ENCODE measurements at regions not wholly inside any gene's neighbourhood (a gene's known extent, or its start where the extent isn't known, plus 50 kb on each side); places are given as distances from the start of the nearest gene placed in this dataset.
"Not testable (repeated sequence)": the region's sequence is repeated elsewhere in the genome, so short reads cannot be mapped to it uniquely, and the experiment has no call there.

- H3K4me3 ChIP-seq (ENCODE audit: low read depth, low read length) = no peak overlapping the region
- TF ChIP-seq CTCF (IDR thresholded peaks at IDR 0.05; ENCODE audit: low read depth, low read length) = no peak
These were observed 75.2 kb downstream of the SOWAHC start for GRCh38 chr2:109689182-109689930.

- no peak for TF ChIP-seq CTCF (IDR thresholded peaks at IDR 0.05; ENCODE audit: low read depth, low read length)
- H3K4me3 ChIP-seq (ENCODE audit: low read depth, low read length) = no peak overlapping the region
These were observed 75.8 kb downstream of the SOWAHC start for GRCh38 chr2:109689973-109690372.

DNA sequence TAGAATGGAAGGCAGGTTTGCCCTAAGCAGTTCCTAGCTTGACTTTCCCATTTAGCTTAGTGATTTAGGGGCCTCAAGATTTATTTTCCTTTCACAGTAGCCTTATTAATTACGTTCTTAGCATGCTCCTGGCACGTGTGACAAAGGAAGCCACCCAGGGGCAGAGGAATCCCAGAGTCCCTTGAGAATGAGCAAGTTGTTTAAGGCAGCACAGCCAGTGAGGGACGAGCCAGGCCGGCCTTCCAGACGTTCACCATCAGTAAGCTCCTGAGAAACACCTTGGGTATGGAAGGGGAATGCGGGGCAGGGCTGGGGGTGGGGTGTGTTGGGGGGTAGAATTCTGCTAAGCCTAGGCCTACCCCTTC is 76.3 kb downstream of the SOWAHC start:
- no peak overlapping the region for H3K4me3 ChIP-seq (ENCODE audit: low read depth, low read length)
- TF ChIP-seq CTCF (IDR thresholded peaks at IDR 0.05; ENCODE audit: low read depth, low read length) = no peak

DNA sequence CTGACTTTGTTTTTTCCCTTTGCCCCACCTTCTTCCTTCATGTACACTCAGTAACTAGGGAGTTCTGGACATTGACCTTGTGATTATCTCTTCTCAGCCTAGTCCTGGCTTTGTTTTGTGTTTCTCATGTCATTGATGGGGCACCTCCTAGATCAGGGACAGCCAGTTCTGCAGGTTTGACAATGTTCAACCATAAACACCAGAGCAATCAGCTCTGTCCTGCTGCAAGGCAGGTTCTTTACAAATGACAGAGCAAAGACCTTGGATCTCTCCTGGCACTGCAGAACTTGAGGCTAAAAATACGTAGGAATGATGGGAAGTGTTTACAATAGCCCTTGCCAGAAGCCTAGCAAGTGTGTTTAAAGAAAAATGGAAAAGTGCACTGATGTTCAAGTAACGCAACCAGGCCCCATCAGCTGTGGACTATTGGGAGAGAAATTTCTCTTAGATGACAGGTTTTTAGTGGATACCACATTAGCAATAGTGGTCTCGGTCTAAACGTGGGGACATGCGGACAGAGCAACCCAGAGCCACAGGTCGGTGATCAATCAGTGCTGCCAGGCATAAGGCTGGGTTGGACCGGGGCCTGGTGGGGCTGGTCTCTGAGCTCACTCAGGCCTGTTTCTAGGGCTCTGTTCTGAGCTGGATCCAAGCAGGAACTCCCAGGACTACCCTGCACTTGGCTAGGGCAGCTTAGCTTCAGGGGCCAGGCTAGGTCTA is 76.8 kb downstream of the SOWAHC start:
- no peak for TF ChIP-seq CTCF (IDR thresholded peaks at IDR 0.05; ENCODE audit: low read depth, low read length)
- H3K4me3 ChIP-seq (ENCODE audit: low read depth, low read length) = no peak overlapping the region

DNA sequence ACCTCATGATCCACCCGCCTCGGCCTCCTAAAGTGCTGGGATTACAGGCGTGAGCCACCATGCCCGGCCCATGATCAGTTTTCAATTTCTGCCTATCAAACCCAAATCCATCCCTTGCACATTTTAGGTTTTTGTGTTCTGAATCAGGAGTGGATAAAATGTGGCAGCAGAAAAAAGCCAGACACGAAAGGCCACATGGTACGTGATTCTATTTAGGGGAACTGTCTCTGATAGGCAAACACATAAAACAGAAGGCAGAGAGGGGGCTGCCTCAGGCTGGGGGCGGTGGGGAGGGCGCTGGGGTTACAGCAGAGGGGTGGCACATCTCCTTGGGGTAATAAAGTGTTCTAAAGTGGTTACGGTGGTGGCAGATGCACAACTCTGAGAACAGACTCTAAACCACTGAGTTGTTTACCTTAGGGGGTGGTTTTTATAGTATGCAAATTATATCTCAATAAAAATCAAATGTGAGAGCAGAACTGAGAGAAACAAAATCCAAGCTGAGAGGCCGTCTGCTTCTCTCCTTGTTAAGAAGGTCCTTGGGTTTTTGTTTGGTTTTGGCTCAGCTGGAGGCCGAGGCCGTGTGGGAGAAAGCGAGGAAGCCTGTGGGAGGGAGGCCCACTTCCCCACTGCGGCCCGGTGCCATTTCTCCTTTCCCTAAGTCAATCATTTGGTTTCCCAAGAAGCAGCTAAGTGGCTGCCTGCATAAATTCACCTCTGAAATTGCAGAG is 78.0 kb downstream of the SOWAHC start:
- no peak overlapping the region for H3K4me3 ChIP-seq (ENCODE audit: low read depth, low read length)
- no peak for TF ChIP-seq CTCF (IDR thresholded peaks at IDR 0.05; ENCODE audit: low read depth, low read length)

- H3K4me3 ChIP-seq (ENCODE audit: low read depth, low read length) = not testable (repeated sequence)
These were observed 78.7 kb downstream of the SOWAHC start for GRCh38 chr2:109692831-109693230.

- H3K4me3 ChIP-seq (ENCODE audit: low read depth, low read length) = not testable (repeated sequence)
These were observed 79.1 kb downstream of the SOWAHC start for GRCh38 chr2:109693292-109693691.

GRCh38 chr2:109694190-109694589 is 80.0 kb downstream of the SOWAHC start:
- TF ChIP-seq CTCF (IDR thresholded peaks at IDR 0.05; ENCODE audit: low read depth, low read length) = no peak
- H3K4me3 ChIP-seq (ENCODE audit: low read depth, low read length) = no peak overlapping the region
